ENCODE measurements at regions not wholly inside any gene's neighbourhood (a gene's known extent, or its start where the extent isn't known, plus 50 kb on each side); places are given as distances from the start of the nearest gene placed in this dataset.
"Not testable (repeated sequence)": the region's sequence is repeated elsewhere in the genome, so short reads cannot be mapped to it uniquely, and the experiment has no call there.

- Mint-ChIP-seq H3K4me3 (no peak overlapping the region), H3K36me3 (ENCODE audit: low read depth) (no peaks in the 10 kb centered on the region), H3K9me3 (peaks cover 3% of the 10 kb centered on the region), H3K27me3 (no peaks in the 10 kb centered on the region), H3K27ac (no peak overlapping the region), H3K4me1 (no peaks in the 10 kb centered on the region)
- no peak for DNase-seq
- ChIA-PET CTCF (no interaction called here), POLR2A (no interaction called here)
Observed at GRCh38 chr16:59370717-59371116, 636.6 kb upstream of the GOT2 start.

DNA sequence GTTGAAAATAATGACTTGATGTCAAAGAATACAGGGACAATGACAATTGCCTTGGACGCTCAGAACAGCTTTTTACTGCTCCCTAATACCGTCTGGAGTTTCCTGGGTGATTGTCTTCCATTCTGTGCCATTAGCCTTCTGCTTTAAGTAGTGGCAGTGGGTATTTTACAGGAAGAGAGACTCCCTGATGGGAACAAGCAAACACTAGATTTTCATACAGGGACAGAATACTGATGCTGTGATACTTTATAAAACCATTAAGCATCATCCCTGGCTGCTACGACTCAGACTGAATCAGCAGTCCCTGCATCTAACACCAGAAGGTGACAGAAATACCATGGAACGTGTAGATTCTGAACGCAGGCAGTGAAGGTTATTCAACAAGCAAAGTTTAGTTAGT is 635.4 kb upstream of the GOT2 start:
- Mint-ChIP-seq H3K4me1 (no peaks in the 10 kb centered on the region), H3K36me3 (ENCODE audit: low read depth) (no peaks in the 10 kb centered on the region), H3K27ac (no peak overlapping the region), H3K4me3 (no peak overlapping the region), H3K27me3 (no peaks in the 10 kb centered on the region), H3K9me3 (peaks cover 3% of the 10 kb centered on the region)
- ChIA-PET CTCF (interaction anchor here (0.7 kb wide), 1 partner anchor 18 kb away, joined by 3 read pairs; no protein-coding TSS in a partner anchor), POLR2A (no interaction called here)
- no peak for DNase-seq

- Mint-ChIP-seq H3K9me3 (peaks cover 3% of the 10 kb centered on the region), H3K4me3 (no peak overlapping the region), H3K4me1 (no peaks in the 10 kb centered on the region), H3K27ac (no peak overlapping the region), H3K36me3 (ENCODE audit: low read depth) (no peaks in the 10 kb centered on the region), H3K27me3 (no peaks in the 10 kb centered on the region)
- POLR2A ChIA-PET = no interaction called here
- CTCF ChIA-PET = no interaction called here
- DNase-seq = no peak
Observed at GRCh38 chr16:59368586-59368985, 634.5 kb upstream of the GOT2 start.

GRCh38 chr16:59356709-59357108 is 622.6 kb upstream of the GOT2 start:
- ChIA-PET CTCF (interaction anchor here (0.6 kb wide), 1 partner anchor 122 kb away, joined by 3 read pairs; no protein-coding TSS in a partner anchor), POLR2A (no interaction called here)
- H3K27ac Mint-ChIP-seq = no peak overlapping the region
- no peaks in the 10 kb centered on the region for H3K27me3 Mint-ChIP-seq
- no peaks in the 10 kb centered on the region for H3K36me3 Mint-ChIP-seq (ENCODE audit: low read depth)
- H3K4me1 Mint-ChIP-seq = no peaks in the 10 kb centered on the region
- no peak overlapping the region for H3K4me3 Mint-ChIP-seq
- H3K9me3 Mint-ChIP-seq = peaks cover 9% of the 10 kb centered on the region
- DNase-seq = no peak

DNA sequence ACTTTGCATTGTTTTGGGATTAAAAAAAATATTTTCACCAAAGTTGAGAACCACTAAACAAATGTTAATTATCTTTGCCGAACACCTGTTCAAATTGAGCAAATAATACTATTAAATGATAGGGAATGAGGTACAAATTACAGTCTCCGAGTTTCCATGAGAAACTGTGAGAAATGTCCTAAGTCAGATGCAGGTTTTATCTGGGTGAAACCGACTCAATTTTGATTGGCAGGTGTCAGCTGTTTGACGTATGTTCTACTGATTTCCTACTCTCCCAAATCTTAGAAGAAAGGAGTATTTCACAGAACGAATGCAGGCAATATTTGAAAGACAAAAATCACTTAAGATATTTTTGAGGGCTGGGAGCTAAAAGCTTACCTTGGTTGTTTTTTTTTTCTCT is 622.0 kb upstream of the GOT2 start:
- POLR2A ChIA-PET = no interaction called here
- Mint-ChIP-seq H3K36me3 (ENCODE audit: low read depth) (no peaks in the 10 kb centered on the region), H3K4me3 (no peak overlapping the region), H3K27me3 (no peaks in the 10 kb centered on the region), H3K4me1 (no peaks in the 10 kb centered on the region), H3K9me3 (peaks cover 4% of the 10 kb centered on the region), H3K27ac (no peak overlapping the region)
- CTCF ChIA-PET = no interaction called here
- DNase-seq = no peak

DNA sequence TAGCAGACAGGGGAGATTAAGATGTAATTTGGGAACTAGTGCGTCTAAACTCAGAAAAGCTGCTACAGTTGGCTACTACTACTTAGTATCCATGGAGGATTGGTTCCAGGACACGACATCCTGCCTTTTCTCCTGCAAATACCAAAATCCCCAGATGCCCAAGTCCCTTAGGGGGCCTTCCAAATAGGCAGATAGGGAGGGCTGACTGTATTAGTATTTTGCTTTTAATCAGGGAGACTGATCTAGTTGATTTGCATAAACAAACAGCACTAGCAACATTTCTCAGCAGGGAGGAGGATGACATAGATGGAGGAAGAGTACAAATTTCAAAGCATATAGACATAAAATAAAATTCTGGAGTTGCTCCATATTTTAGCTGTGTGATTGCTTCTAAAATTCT is 621.6 kb upstream of the GOT2 start:
- Mint-ChIP-seq H3K27me3 (no peaks in the 10 kb centered on the region), H3K9me3 (peaks cover 4% of the 10 kb centered on the region), H3K4me3 (no peak overlapping the region), H3K36me3 (ENCODE audit: low read depth) (no peaks in the 10 kb centered on the region), H3K4me1 (no peaks in the 10 kb centered on the region), H3K27ac (no peak overlapping the region)
- no peak for DNase-seq
- POLR2A ChIA-PET = no interaction called here
- CTCF ChIA-PET = no interaction called here

GRCh38 chr16:59351305-59351903 is 617.3 kb upstream of the GOT2 start:
- no peak for DNase-seq
- H3K36me3 Mint-ChIP-seq (ENCODE audit: low read depth) = no peaks in the 10 kb centered on the region
- peaks cover 8% of the 10 kb centered on the region for H3K9me3 Mint-ChIP-seq
- ChIA-PET POLR2A (no interaction called here), CTCF (interaction anchor here (0.6 kb wide), 1 partner anchor 19 kb away, joined by 3 read pairs; no protein-coding TSS in a partner anchor)
- no peak overlapping the region for H3K4me3 Mint-ChIP-seq
- no peaks in the 10 kb centered on the region for H3K4me1 Mint-ChIP-seq
- H3K27ac Mint-ChIP-seq = no peak overlapping the region
- no peaks in the 10 kb centered on the region for H3K27me3 Mint-ChIP-seq

- ChIA-PET CTCF (no interaction called here), POLR2A (no interaction called here)
- no peak for DNase-seq
- Mint-ChIP-seq H3K27me3 (no peaks in the 10 kb centered on the region), H3K4me1 (no peaks in the 10 kb centered on the region), H3K27ac (no peak overlapping the region), H3K36me3 (ENCODE audit: low read depth) (no peaks in the 10 kb centered on the region), H3K9me3 (peaks cover 8% of the 10 kb centered on the region), H3K4me3 (no peak overlapping the region)
Observed at GRCh38 chr16:59350670-59351069, 616.6 kb upstream of the GOT2 start.

GRCh38 chr16:59342669-59343068 is 608.6 kb upstream of the GOT2 start:
- POLR2A ChIA-PET = no interaction called here

DNA sequence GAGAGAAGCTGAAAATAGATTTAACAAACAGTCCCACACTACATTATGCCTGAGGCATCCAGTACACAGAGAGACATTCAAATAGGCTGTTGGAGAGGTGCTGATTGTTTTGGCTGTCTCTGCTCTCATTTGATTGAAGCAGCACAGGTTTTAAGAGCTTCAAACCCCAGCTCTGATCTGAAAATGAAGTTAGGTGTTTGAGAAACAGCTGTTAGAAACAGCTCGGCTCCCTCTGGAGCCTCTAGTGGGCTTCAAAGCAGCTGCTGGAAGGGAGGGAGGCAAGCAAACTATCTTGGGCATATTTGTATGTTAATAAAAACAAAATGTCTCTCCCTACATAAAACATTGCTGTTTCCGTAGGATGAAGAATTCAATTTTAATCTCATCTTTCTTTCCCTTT is 607.3 kb upstream of the GOT2 start:
- Mint-ChIP-seq H3K27me3 (no peaks in the 10 kb centered on the region), H3K9me3 (peaks cover 9% of the 10 kb centered on the region), H3K4me1 (no peaks in the 10 kb centered on the region), H3K4me3 (no peak overlapping the region), H3K27ac (no peak overlapping the region), H3K36me3 (ENCODE audit: low read depth) (no peaks in the 10 kb centered on the region)
- POLR2A ChIA-PET = no interaction called here
- CTCF ChIA-PET = no interaction called here
- DNase-seq = no peak

More at GRCh38 chr16:59342669-59343068, 608.6 kb upstream of the GOT2 start:
- Mint-ChIP-seq H3K4me3 (no peak overlapping the region), H3K9me3 (peaks cover 6% of the 10 kb centered on the region), H3K27ac (no peak overlapping the region), H3K36me3 (ENCODE audit: low read depth) (no peaks in the 10 kb centered on the region), H3K27me3 (no peaks in the 10 kb centered on the region), H3K4me1 (no peaks in the 10 kb centered on the region)
- DNase-seq = no peak
- CTCF ChIA-PET = no interaction called here

GRCh38 chr16:59339871-59340270 is 605.8 kb upstream of the GOT2 start:
- Mint-ChIP-seq H3K36me3 (ENCODE audit: low read depth) (no peaks in the 10 kb centered on the region), H3K4me1 (no peaks in the 10 kb centered on the region), H3K27ac (no peak overlapping the region), H3K27me3 (no peaks in the 10 kb centered on the region), H3K4me3 (no peak overlapping the region), H3K9me3 (peaks cover 9% of the 10 kb centered on the region)
- DNase-seq = no peak
- ChIA-PET CTCF (no interaction called here), POLR2A (no interaction called here)

GRCh38 chr16:59336136-59336695 is 602.1 kb upstream of the GOT2 start:
- no peaks in the 10 kb centered on the region for H3K27me3 Mint-ChIP-seq
- DNase-seq = no peak
- ChIA-PET POLR2A (no interaction called here), CTCF (no interaction called here)
- H3K9me3 Mint-ChIP-seq = peaks cover 21% of the 10 kb centered on the region
- no peak overlapping the region for H3K27ac Mint-ChIP-seq
- H3K36me3 Mint-ChIP-seq (ENCODE audit: low read depth) = no peaks in the 10 kb centered on the region
- no peak overlapping the region for H3K4me3 Mint-ChIP-seq
- no peaks in the 10 kb centered on the region for H3K4me1 Mint-ChIP-seq

DNA sequence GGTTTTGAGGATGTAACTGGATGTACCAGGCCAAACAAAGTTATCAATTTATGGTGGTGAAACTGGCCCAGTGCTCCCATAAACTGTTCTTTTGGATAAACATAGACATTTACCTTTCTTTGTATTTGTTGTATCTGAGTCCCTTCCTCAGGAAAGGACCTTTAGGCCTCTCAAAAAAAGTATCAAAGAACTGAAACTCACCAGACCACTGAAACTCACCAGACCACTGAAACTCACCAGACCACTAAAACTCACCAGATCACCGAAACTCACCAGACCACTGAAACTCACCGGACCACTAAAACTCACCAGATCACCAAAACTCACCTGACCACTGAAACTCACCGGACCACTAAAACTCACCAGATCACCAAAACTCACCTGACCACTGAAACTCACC is 597.6 kb upstream of the GOT2 start:
- H3K4me3 Mint-ChIP-seq; H3K27me3 Mint-ChIP-seq; CTCF ChIA-PET; H3K4me1 Mint-ChIP-seq; H3K36me3 Mint-ChIP-seq (ENCODE audit: low read depth); POLR2A ChIA-PET; H3K27ac Mint-ChIP-seq; DNase-seq: not testable (repeated sequence)
- peaks cover 22% of the 10 kb centered on the region for H3K9me3 Mint-ChIP-seq

DNA sequence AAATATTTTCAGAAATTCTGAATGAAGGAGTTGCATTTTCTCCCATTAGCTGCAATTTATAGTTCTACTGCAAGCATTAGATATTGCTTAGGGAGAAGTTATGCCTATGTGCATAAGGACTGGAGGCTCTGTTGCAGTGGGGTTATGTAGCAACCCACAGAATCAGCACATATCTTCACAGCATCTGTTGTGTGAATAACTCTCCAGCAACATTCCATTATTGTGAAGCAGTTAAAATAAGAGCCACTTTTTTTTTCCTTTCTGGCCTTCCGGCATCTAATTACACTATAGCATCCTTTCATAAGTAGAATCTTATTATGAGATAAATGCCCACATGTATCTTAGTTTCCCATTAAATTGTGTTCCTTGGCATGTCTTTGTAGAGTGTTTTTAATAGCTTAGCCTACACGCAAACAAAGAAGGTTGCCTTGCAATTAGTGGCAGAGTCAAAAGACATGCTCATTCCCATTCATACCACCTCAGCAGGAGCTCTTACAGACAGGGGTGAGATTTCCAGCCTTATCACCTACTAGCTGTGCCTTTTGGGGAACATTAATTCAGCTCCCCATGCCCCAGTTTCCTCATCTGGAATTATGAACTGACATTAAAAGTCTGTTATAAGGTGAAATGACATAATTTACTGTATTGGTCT is 596.0 kb upstream of the GOT2 start:
- H3K36me3 Mint-ChIP-seq (ENCODE audit: low read depth) = no peaks in the 10 kb centered on the region
- POLR2A ChIA-PET = no interaction called here
- H3K27ac Mint-ChIP-seq = no peak overlapping the region
- H3K27me3 Mint-ChIP-seq = no peaks in the 10 kb centered on the region
- peaks cover 21% of the 10 kb centered on the region for H3K9me3 Mint-ChIP-seq
- no peaks in the 10 kb centered on the region for H3K4me1 Mint-ChIP-seq
- H3K4me3 Mint-ChIP-seq = no peak overlapping the region
- CTCF ChIA-PET = no interaction called here
- DNase-seq = no peak

All from activated CD4-positive, alpha-beta memory T cell treated with anti-CD3 and anti-CD28 coated beads, Interleukin-2, amount 10 ng/mL, durations not matched to agents 7 days and 5 days (primary cell).